ENCODE measurements at regions not wholly inside any gene's neighbourhood (a gene's known extent, or its start where the extent isn't known, plus 50 kb on each side); places are given as distances from the start of the nearest gene placed in this dataset.
"Not testable (repeated sequence)": the region's sequence is repeated elsewhere in the genome, so short reads cannot be mapped to it uniquely, and the experiment has no call there.

- no peak for DNase-seq (ENCODE audit: low read depth)
Measured at GRCh38 chr10:128178302-128178958, 52.2 kb upstream of the MKI67 start.

DNA sequence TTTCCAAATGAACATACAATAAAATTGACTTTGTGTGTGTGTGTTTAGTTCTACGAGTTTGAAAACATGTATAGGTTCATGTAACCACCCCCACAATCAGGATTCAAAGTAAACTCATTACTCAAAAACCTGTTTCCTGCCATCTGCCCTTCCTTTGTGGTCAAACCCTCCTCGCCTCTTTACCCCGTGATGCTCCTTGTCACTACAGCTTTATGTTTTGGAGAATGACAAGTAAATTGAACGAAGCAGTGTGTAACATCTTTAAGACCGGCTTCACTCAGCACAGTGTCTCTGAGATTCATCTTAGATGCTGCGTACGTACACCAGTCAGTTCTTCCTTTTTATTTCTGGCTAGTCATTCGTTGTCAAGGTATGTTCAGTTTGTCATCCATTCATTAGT lies 54.6 kb upstream of the MKI67 start:
- DNase-seq (ENCODE audit: low read depth), result peak; percentile 16

- DNase-seq (ENCODE audit: low read depth), result no peak
Measured at GRCh38 chr10:128185627-128186026, 59.4 kb upstream of the MKI67 start.

DNA sequence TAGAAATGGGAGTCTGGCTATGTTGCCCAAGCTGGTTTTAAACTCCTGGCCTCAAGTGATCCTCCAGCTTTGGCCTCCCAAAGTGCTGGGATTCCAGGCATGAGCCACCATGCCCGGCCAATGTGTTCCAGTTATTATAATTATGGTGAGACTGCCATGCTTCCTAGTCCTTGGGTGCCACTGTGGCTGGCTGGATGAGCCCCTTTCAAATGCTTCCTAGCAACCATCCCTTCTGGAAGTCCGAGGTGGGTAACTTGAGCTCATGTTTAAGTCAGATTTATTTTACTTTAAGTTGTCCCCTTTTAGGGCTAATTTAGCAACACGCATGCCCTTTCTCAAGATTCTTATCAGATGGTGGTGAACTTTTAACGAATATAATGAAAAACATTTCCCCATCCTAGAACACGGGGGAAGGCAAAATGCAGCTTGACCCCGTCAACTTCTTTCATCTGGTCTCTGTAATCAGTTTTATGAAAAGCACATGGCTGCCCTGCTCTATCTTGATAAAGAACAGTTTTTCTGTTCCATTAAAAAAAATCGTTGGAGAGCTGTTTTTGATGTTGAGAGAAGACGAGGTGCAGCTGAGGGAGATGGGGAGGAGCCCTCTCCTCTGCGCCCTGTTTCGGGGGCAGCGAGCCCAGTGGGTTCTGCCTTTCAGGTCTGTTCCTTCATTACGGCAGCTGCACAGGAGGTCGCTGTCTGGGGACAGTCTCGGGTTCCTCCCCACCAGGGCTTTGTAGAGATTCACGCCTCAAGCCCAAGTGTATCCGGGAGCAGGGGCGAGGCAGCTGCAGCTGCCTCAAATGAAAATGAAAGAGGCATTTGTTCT lies 61.0 kb upstream of the MKI67 start:
- DNase-seq (ENCODE audit: low read depth), result no peak

DNA sequence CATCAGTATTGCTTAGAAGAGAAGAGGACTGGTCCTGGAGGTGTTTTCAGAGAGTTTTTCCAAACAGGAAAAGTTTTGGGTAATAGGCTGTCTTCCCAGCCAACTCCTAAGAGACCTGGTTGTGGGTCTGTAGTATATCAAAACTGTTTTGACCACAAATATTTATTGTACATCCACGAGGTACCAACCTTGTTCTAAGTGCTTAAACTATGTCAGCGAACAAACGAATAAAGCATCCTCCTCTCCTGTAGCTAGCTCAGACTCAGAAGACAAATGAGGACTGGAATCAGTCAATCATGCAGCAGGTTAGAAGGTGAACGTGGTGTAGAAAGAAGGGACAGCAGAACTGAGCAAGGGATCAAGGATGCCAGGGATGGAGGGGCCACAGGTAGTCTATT lies 61.6 kb upstream of the MKI67 start:
- DNase-seq (ENCODE audit: low read depth), result no peak

- DNase-seq (ENCODE audit: low read depth), result no peak
Measured at GRCh38 chr10:128189176-128189575, 63.0 kb upstream of the MKI67 start.

GRCh38 chr10:128191847-128192246 lies 65.6 kb upstream of the MKI67 start:
- no peak for DNase-seq (ENCODE audit: low read depth)

DNA sequence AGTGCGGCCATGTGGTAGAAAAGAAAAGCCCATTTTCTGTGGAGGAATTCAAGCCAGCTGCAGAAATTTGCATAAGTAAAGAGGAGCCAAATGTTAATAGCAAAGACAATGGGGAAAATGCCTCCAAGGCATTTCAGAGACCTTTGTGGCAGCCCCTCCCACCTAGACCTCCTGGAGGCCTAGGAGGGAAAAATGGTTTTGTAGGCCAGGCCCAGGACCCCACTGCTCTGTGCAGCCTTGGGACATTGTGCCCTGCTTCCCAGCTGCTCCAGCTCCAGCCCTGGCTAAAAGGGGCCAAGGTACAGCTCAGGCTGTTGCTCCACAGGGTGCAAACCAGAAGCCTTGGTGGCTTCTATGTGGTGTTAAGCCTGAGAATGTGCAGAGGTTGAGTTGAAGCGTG lies 75.6 kb upstream of the MKI67 start:
- not testable (repeated sequence) for DNase-seq (ENCODE audit: low read depth)

DNA sequence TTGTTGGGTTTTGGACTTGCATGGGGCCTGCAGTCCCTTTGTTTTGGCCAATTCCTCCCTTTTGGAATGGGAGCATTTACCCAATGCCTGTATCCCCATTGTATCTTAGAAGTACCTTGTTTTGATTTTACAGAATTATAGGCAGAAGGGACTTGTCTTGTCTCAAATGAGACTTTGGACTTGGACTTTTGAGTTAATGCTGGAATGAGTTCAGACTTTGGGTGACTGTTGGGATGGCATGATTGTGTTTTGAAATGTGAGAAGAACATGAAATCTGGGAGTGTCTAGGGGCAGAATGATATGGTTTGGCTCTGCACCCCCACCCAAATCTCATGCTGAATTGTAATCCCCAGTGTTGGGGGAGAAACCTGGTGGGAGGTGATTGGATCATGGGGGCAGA lies 76.8 kb upstream of the MKI67 start:
- no peak for DNase-seq (ENCODE audit: low read depth)

DNA sequence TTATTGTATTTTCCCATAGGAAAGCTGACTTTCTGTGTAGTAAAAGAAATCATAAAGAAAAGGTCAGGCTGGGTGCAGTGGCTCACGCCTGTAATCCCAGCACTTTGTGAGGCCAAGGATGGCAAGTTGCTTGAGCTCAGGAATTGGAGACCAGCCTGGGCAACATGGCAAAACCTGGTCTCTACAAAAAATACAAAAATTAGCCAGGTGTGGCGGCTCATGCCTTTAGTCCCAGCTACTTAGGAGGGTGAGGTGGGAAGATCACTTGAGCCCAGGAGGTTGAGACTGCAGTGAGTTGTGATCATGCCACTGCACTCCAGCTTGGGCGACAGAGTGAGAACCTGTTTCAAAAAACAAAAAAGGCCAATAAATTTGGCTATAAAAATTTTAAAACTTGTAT lies 79.4 kb upstream of the MKI67 start:
- DNase-seq (ENCODE audit: low read depth), result not testable (repeated sequence)

DNA sequence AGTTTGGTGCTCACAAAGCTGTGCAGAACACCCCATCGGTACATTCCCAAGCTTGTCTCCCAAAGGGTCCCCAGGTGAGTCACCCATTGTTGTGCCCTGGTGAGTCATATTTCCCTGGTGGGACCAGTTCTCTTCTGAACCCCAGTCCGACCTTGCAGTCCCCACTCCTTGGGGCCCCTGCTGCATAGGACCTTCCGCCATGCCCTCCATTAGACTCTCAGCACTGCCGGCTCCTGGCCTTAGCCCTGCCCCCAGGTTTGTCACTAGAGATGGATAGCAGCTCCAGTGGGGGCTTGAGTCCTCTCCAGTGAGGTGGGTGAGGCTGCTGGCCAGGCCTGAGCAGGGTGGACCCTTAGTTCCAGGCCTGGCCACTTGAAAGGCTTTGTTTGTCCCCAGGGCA lies 80.5 kb upstream of the MKI67 start:
- DNase-seq (ENCODE audit: low read depth), result no peak

DNA sequence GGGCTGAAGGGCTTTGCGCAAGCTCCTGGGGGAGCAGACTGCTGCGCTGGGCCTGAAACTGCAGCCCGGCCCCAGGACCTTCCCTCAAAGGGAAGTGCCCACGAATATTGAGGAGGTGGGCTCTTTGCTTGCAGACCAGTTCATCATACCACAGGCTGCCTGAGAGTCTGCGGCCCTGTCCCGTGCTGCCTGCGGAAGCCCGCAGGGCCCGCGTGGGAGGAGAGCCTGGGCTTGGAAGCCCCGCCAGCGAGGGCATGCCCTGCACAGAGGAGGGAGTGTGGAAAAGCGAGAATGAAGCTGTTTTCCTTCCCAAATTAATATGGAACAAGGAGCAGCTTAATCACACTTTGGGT lies 83.6 kb upstream of the MKI67 start:
- DNase-seq (ENCODE audit: low read depth), result no peak

DNA sequence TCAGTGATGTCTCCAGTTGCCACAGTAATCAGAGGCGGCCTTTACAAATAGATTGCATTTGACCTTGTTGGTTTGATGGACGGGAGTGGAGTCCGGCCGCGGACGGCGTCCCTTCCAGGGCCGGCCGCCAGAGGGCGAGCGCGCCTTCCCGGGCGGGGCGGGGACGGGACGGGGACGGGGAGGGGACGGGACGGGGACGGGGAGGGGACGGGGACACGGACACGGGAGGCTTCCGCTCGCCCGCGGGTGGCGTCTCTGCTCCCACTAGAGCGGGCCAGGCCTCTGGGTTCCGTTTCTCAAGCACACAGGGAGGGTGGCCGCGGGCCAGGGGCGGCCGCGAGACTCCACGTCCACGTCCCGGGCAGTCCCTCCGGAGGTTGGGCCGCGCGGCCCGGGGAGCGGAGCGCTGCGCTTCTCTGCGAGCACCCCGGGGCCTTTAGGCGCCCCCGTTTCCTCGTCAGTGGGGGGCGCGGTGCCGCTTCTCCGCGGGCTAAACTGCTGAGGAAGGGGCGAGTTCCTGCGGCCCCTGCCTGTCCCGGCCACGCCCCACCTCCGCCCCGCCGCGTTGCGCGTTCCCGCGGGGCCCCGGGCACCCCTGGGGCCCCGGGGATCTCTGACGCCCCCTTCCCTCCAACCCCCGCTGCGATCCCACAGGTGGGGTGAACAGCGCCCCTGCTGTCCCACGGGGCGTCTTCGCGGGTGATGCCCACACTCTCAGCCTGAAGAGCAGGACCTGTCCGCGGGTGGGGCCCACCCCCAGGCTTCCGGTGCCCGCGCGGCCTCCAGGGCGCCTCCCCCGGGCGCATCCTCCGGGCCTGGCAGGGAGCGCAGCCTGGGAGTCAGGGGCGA lies 84.2 kb upstream of the MKI67 start:
- DNase-seq (ENCODE audit: low read depth), result peak; percentile 56

GRCh38 chr10:128211064-128211504 lies 84.9 kb upstream of the MKI67 start:
- no peak for DNase-seq (ENCODE audit: low read depth)

DNA sequence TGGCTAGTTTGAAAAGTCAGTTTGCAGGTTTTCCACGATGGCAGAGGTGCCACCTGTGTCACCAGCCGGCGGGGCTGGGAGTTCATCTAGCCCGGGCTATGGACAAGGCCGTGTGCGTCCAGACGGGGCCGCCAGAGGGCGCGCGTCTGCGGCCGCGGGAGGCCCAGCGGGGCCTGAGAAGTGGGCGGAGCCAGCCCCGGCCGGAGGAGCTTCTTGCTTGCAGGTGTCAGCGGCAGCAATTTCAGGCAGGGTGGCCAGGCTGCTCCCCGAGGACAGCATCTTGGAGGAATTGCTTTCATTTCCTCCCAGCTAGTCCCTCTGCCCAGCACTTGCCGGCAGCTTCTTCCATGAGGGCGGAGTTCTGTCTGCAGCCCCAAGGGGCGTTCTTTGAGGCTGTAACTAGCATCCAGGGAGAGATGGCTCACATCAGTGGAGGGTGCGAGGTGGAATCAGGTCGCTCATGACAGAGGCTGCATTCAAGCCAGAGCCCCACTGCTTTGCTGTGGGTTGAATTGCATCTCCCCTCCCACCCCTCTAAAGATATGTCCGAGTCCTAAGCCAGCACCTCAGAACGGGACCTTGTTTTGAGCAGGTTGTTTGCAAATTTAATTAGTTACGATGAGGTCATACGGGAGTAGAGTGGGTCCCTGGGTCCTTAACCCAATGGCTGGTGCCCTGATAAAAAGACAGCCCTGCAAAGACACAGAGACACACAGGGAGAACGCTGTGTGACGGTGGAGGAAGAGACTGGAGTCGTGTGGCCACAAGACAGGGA lies 85.9 kb upstream of the MKI67 start:
- peak; percentile 74 for DNase-seq (ENCODE audit: low read depth)

DNA sequence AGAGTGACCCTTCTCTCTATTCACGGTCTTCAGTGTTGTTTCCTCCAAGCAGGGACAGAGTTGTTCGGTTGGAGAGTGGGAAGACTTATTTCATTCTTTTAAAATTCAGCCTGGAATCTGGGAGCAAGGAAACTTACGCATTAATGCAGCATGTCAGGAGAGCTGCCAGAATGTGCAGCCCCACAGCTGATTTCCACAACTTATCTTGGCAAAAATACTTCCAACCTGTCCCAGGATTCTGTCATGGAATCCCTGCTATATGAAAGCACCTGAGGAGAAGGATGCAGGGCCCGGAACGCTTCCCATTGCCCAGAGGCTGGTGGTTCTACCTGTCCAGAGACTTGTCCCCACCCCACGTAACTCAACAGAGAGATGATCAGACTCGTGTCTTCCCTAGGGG lies 86.9 kb upstream of the MKI67 start:
- DNase-seq (ENCODE audit: low read depth), result no peak

- DNase-seq (ENCODE audit: low read depth), result no peak
Measured at GRCh38 chr10:128215733-128216132, 89.5 kb upstream of the MKI67 start.

DNA sequence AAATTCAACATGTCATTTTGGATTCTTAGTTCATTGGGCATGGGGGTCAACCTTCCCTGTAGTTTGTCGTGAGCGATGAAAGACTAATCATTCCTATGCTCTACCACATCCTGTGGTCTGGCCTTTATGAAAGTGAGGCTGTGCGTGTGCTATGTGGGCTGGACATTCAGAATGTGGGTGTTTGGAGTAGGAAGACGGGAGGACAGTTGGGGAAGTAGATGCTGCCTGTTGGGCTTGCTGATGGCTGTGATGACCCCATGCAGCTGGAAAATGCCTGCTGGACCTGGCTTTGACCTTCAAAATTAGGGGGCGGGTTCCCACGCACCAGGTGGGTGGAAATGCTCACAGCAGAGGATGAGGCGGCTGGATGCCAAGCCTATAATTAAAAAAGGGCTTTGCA lies 90.9 kb upstream of the MKI67 start:
- no peak for DNase-seq (ENCODE audit: low read depth)

- DNase-seq (ENCODE audit: low read depth), result no peak
Measured at GRCh38 chr10:128218161-128218560, 91.9 kb upstream of the MKI67 start.

DNA sequence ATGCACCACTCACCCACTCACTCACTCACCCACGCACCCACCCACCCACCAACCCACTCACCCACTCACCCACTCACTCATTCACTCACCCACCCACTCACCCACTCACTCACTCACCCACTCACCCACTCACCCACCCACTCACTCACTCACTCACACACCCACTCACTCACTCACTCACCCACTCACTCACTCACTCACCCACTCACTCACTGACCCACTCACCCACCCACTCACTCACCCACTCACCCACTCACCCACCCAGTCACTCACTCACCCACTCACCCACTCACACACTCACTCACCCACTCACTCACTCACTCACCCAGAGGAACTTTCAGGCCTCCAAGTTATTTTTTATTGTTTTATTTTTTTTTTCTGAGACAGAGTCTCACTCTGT lies 93.1 kb upstream of the MKI67 start:
- no peak for DNase-seq (ENCODE audit: low read depth)

- no peak for DNase-seq (ENCODE audit: low read depth)
Measured at GRCh38 chr10:128220021-128220420, 93.8 kb upstream of the MKI67 start.

DNA sequence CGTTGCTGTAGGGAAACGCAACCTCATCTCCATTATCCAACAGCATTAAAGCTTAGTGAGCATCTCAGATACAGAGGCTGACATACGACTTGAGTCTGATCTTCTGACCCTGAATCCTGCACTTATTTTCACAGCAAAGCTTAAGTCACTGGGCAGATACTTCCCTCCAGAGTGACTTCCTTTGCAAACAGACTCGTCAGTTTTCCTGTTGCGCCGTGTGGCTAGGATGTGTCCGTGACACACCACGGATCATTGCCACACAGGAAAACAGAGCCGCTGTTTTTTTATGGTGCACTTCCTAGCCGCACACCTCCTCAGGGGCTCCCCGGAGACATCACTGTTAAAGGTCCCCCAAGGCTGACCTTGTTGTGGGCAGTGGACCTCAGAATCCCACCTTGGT lies 94.9 kb upstream of the MKI67 start:
- no peak for DNase-seq (ENCODE audit: low read depth)
